GM21723 (cell line): ENCODE measurements at regions not wholly inside any gene's neighbourhood (a gene's known extent, or its start where the extent isn't known, plus 50 kb on each side); places are given as distances from the start of the nearest gene placed in this dataset.

ENCODE experiments used
- ATAC-seq: cut with Tn5 transposase; IDR thresholded peaks from one replicate; pipeline ENCODE4 v1.9.1; 2021; ENCODE audit warnings: mild to moderate bottlenecking, moderate library complexity; ENCODE audit not compliant: unreplicated experiment

DNA sequence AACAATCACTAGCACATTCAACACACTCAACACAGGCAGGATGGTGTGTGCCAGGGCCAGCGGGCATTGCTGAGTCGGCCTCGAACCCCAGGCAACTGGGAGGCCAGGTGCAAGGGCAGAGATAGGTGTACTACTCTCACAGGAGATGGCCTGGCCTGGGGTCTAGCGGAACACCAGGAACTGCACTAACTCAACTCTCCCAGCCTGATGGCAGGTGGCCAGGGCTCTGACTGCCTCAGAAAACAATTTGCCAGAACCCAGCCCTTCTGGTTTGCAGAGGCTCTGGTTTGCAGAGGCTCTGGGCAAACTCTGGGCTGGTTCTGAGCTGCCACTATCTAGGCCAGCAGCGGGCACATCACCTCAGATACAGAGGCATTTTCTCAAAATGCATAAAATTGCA, 229.2 kb upstream of the CHRNA7 start:
- ATAC-seq, result no peak

DNA sequence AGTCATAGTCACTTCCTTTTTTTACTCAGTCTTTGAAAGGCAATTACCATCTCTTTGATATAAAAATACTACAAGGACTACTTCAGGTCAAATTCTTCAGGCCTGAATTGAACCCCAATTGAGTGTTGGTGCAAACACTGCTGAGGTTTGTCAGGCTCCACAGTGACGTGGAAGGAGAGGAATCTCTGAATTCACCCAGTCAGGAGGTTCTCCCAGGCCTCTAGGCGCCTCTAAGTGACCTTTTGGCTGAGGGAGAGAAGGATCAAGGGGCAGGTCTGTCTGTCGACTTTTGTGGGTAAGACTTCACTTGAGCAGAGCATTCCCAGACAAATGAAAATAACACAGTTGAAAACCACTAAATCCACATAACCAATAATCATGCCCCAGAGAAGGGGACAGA, 227.6 kb upstream of the CHRNA7 start:
- ATAC-seq, result no peak

DNA sequence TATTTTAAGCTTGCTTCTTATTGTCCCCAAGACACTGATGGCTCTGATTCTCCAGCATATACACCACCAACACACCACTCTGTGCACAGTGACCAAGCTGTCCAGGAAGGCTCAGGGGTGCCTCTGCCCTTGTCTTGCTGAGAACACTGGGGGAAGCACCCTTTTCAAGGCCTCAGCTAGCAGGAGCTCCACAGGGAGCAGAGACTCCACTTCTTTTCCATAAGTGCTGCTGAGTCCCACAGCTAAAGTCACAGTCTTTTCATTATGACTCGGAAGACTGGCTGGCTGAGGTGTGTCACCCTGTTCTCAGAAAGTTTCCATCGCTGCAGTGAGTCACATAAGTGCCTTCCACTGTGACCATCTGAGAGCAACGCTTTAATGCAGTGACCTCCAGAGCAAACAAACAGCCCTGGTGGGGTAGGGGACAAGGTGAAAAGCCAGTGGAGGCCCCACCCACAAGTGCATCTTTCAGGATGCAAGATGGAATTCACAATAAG, 226.9 kb upstream of the CHRNA7 start:
- ATAC-seq, result no peak

DNA sequence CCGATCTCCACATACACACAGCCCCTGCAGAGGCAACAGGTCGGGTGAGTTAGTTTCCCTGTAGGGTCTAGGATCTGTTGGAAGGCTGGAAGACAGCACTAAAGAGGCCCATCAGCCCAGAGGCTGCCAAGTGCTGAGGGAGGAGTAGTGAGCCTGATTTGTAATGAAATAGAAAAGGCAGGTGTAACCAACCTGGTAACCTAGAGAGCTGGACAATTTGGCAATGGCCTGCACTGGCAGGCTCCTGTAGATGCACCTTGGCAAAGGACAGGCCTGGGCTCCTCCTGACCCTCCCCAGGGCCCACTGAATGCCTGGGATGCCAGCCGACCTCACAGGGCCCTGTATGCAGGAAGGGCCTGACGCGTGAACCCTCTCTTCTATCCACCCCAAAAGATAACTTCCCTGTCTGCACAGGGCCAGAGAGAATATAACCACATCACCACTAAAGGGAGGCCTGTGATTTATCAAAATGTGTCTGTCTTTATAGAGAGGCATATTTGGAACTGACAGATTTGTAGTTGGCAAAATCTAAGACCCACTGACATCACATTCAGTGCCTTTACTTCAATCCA, 225.1 kb upstream of the CHRNA7 start:
- no peak for ATAC-seq

DNA sequence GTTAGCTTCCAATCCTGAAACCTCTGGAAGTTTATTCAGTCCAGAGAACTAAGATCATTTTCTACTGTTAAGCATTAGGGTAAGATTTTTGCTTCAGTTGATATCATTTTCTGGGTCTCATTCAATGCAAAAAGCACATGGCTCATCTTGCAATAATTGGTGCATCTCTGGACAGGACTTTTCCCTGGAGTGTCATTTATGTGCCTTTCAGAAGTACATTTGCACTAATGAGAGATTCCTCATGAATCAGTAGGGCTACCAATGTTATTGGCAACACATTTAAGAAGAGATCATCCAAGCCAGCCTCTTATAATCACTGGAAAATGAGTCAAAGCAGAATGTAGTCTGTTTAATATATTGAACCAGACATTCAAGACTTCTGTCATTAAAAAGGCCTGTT, 224.2 kb upstream of the CHRNA7 start:
- no peak for ATAC-seq

DNA sequence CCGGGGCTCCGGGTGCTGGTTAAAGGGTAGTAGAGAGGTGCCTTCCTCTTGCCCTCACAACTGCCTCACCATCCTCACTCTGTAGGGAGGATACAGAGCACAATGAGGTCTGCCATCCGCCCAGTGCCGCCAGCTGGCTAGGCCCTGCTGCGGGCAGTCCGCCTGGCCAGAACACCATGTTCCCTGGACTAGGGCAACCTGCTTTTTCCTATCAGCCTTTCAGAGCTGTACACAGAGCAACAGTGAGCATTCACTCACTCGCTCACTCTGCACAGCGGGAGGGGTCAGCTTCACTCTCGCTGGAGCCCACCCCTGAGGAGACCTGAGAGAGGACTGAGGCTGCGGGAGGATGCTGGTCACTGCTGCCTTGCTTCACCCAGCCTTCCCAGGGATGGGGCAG, 218.7 kb upstream of the CHRNA7 start:
- ATAC-seq, result no peak

DNA sequence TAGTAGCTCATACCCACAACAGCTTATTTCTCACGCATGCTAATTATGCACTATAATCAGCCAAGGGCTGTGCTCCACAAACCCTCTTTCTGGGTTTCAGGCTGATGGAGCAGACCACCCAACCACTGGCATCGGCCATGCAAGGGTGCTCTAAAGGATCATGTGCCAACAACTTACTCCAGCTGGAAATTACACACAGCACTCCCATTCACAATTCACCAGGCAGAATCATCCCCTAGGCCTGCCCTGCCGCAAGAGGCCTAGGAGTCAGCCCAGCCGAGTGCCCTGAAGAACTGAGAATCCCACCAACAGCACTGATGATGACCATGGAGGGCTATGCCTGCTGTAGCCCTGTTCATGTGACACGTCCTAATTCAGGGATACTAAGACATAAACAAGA, 216.2 kb upstream of the CHRNA7 start:
- no peak for ATAC-seq

DNA sequence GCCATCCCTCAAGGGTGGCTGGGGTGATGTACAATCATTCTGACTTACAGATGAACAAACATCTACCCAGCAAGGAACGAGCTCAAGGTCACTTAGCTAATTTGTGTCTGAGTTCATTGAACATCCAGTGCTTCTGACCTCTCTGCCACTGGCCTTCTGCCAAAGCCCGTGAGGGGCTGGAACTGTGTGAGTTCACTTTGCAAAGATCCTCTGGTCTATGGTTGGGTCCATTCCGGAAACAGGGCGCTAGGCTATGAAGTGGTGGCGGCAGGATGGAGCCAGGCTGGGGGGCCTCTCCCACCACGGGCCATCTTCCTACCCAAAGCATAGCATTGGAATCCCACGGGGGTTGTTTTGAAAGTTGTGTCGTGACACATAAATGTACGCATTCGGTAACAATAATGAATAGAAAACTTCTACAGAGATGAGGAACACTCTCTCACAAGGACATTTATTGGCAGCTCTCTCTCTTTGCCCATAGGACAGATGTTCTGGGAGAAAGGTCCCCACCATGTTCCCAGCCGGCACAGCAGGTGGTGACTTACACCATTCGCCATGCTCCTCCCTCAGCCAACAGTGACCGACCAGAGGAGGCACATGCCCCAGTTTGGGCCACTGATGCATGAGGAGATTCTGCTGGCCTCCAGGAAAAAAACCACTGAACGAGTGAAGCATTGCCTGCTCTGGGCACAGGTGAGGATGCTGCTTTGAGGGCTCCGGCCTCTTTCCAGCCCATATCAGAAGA, 214.7 kb upstream of the CHRNA7 start:
- no peak for ATAC-seq

DNA sequence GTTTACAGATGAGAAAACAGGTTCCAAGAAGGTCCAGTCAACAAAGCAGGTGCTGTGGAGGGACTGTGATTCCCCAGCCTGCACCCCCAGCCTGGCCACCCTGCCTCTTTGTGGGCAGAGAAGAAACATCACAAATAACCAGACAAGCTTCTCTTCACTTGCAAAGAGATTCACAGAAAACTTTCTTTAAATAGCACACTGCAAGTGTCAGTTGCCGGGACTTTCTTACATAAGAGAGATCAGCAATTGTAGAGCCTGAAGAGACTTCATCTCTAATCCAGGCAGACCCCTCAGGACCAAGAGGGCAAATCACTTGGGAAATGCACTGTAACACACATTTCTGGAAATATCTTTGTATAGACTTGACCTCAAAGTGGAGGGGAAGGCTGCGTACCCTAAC, 207.9 kb upstream of the CHRNA7 start:
- ATAC-seq, result no peak

DNA sequence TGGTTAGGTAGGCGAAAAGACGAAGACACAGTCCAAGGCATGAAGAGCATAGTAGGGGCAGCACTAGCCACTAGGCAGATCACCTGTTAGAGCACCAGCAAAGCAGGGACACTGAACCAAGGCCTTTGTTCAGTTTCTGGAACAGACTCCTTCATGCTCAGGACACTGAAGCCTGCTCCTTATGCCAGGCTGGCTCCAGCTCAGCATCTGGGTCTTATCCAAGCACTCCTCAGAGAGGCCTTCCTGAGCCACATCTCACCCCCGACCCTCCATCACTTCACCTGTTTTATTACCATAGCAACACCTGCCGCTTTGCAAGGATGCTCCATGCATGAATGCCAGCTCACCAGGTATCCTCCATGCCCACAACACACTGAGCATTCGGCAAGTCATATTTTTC, 206.3 kb upstream of the CHRNA7 start:
- no peak for ATAC-seq

DNA sequence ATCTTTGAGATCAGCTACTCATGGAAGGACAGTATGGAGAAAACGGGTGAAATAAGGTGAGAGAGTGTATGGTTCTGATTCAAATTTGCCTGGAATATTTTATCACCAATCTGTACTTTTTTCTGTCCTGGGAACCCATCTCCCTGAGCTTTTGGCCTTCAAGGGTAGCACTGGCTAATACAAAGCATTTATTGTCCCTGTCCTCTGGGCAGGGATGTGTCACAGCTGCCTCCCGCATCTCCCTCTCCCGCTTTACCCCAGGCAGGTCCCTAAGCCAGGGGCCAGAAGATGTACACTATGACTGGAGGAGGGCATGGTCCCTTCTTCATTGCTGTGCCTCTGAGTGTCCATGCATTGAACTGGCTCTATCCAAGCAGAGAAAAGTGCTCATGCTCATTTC, 201.7 kb upstream of the CHRNA7 start:
- ATAC-seq, result no peak

DNA sequence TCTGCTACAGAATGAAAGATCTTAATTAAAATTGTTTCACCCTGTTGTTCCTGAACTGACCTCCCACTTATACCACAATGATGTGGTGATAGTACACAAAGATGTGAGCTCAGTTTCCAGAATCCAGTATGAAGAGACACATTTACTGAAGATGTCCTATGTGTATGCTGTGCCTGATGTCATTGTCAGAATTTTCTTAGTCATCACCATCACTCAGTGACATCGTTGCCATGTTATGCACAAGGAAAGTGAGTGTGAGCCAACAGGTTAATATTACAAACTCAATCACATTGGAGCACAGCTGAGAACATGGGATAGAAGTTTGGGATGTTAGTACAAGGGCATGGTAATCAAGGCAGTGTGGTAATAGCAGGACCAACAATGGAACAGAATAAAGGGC, 199.7 kb upstream of the CHRNA7 start:
- ATAC-seq, result no peak

DNA sequence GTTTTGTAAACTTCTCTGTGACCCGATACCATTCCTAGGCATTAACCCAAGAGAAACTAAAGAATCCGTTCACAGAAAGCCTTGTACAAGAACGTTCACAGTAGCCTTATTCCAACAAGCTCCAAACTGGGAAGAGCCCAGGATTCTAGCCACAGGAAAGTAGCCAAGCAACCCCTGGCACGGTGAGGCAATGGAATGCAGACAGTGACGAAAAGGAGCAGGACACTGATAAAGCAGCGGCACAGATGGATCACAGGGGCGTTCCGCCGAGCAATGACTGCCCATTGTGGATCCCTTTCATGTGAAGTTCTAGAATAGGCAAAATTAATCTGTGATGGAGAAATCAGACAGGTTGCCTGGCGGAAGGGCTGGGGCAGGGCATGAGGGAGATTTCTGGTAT, 198.7 kb upstream of the CHRNA7 start:
- ATAC-seq, result no peak

DNA sequence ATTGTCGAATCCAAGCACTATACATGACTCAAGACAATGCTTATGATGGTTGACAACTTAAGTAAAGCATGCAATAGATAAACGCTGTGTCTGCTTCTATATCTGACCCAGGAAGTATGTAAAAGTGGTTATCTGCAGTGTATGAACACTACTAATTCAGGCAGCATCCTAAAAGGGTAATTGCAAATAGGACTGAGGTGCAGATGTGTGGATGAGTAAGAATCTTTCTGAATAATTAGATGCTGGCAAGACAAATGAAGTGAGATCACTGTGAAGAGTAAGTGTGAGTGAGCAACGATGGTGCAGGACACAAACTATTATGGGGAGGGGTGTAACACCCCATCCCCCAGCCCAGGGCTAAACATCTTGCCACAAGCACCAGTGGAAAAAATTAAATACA, 195.7 kb upstream of the CHRNA7 start:
- no peak for ATAC-seq

DNA sequence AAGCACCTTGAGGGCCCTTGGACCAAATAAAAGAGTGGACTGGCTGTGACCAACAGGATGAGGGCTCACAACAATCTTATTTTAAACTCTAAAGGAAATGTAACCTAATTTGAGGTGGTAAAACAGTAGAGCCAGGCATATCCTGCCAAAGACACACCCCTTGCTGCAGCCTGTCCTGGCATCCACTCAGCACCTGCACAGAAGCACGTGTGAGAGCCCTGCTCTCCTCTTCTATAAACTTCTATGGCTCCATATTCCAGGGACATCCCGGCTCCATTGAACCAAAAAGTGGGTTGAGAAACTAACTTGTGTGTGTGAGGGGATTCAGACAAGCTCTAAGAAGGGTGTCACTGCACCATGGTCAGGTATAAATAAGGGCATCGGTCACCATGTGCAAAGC, 190.9 kb upstream of the CHRNA7 start:
- ATAC-seq, result no peak

DNA sequence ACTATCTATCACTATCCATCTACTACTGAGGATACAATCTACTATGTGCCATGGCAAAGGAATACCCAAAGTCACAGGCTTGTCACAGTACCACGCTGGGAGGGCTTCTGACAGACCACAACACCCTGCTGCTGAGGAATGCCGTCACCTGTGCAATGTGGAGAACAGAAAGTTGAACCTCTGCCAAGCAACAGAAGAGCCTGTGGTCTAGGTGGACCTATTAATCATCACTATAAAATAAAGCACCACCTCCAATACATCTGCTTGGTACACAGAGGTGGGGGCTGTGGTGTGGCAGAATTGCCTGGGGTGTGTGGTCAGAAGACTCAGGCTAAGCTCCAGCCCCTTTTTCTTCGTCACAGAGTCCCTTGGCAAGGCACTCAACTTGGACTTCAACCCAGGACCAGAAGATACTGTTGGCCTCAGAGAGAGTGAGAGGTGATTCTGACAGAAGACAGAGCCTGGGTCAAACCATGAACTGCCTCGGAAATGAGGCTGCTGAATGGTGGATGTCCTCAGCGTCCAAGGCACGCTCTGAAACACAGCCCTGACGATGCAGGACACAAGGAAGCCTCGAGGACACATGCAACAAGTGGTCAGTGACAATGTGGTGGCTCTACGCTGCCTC, 189.4 kb upstream of the CHRNA7 start:
- no peak for ATAC-seq

DNA sequence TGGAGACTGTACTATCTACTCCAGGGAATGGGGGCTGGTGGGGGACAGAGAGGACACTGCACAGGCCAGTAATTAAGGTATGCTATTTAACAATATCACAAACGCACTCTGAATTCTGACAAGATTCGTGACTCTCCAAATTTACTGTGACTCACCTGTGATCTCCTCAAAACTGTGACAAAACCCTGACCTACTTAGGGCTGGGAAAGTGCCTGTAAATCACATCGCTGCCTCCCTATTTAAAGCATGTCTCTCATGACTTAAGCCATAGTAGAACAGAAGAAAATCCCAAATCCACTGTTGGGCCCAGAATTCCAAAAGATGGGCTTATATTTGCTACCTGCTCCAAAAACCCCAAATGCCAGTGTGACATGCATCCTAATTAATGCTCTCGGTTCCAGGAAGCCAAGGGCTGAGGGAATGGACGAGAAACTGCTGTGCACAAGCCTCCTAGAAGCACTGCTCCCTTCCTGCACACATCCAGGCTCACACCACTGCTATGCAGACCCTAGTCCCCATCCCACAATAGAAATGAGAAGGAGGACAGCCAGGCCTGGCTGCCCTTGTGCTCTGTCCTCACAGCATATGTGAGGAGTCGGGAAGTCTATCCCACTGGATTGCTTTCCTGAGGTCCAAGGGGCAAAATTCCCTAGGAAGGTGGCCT, 187.7 kb upstream of the CHRNA7 start:
- ATAC-seq, result no peak

DNA sequence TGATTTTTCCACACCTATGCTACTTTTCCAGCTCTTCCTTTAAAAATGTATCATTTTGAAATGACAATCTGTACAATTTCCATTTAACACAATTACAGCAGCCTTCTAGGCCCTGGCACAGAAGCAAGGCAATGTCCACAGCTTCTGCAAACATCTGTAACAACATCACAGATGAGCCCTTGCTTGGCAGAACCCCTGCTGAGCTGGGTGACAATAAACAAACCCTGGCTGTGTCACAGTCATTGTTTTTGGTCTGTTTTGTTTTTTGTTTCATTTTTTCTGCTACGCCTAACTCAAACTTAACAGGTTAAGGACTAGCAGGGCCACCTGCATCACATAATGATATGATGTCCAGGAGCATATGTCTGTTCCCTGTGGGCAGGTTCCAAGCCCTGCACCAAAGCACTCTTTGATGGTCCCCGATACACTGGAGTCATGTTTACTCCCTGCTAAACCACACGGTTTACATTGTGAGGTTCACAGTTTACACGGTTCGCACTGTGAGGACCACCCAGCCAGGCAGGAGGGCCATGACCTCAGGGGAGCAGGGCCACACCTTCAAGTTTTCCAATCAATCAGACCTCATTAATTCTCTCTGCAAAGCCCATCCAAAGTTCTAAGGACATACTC, 186.8 kb upstream of the CHRNA7 start:
- ATAC-seq, result no peak

DNA sequence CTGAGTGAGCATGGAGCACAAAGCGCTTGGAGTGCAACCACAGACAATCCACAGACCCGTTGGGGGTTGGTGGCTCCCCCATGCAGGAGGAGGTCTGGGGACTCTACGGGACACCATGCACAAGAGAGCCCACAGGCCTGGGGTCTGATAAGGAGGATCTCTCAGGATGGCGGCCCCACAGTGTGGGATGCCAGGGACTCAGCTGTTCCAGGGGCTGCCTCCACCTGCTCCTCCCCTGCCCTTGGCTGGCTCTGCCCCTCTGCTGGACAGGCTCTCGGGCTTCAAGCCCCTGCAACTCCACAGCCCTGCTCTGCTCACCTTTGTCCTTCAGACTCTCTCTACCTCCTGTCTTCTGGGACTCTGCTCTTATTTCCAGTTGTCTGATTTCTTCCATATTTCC, 184.5 kb upstream of the CHRNA7 start:
- no peak for ATAC-seq

DNA sequence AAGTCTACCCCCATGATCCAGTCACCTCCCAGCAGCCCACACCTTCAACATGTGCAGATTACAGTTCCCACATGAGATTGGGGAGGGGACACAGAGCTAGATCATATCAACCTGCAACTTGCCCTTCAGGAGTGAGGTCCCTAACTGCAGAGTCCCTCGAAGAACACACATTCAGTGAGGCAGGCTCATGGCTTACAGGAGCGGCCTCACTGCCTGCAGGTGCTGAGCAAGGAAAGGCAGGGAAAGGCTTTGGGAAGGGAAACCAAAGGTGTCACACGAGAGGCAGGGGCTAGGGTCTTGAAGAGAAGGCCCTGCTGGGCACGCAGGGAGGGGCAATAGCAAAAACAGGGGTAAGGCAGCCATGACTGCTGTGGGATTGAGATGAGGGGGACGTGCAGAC, 182.4 kb upstream of the CHRNA7 start:
- no peak for ATAC-seq

DNA sequence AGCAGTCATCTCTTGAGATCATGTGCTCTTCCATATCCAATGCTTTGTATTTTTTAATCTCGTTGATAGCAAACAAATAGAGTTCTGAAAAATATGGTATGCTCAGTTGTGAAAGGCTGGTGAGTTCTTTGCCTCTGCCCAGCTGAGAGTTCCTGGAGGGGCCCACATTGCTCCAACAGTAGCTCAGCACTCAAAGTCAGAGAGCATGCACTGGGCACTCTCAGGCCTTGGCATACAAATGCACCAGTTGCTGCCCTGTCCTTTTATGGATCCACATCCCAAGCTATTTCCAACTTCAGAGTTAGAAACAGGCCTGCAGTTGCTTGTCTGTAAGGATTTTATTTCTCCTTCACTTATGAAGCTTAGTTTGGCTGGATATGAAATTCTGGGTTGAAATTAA, 181.7 kb upstream of the CHRNA7 start:
- ATAC-seq, result no peak
